PC-3 (cell line): ENCODE measurements at regions not wholly inside any gene's neighbourhood (a gene's known extent, or its start where the extent isn't known, plus 50 kb on each side); places are given as distances from the start of the nearest gene placed in this dataset.

ENCODE experiments used
- ATAC-seq: fragments of 200-7000 bp; cut with Tn5 transposase; 2 replicates; pipeline ENCODE4 v1.9.1; 2020; ENCODE audit warnings: mild to moderate bottlenecking, moderate library complexity
- BruUV-seq: library from RNA; stranded (reverse); fragments of 400-500 nt; replicated peaks from 2 replicates; lab custom pipeline; 2021; lab: Mats Ljungman, UMichigan
- CTCF ChIA-PET: fragments of 300-600 bp; sonication (Branson Sonifier 250); formaldehyde crosslinking; loops from one replicate; lab custom pipeline; 2022; ENCODE audit warnings: antibody characterized with exemption; lab: Charles Lee
- POLR2A ChIA-PET: fragments of 300-600 bp; sonication (Branson Sonifier 250); formaldehyde crosslinking; loops from one replicate; lab custom pipeline; 2022; ENCODE audit warnings: antibody characterized with exemption; ENCODE audit not compliant: unreplicated experiment; lab: Charles Lee
- DNase-seq: peaks from one replicate; pipeline ENCODE4 v3.0.0-alpha.2; 2015
- H2AFZ ChIP-seq: fragments of 300-600 bp; sonication (generic); 2 replicates; pipeline ENCODE4 v1.6.0; 2016; ENCODE audit warnings: antibody characterized with exemption, low read length
- H3F3A ChIP-seq: fragments of 300-600 bp; sonication (generic); one replicate; pipeline ENCODE4 v1.6.0; 2017; ENCODE audit warnings: antibody characterized with exemption, low read length, control low read depth, mild to moderate bottlenecking; ENCODE audit not compliant: unreplicated experiment
- H3K27ac ChIP-seq: fragments of 300-600 bp; sonication (generic); 2 replicates; pipeline ENCODE4 v1.5.1; 2016; ENCODE audit warnings: mild to moderate bottlenecking, low read length
- H3K27me3 ChIP-seq: fragments of 300-600 bp; sonication (generic); 2 replicates; pipeline ENCODE4 v1.6.1; 2016; ENCODE audit warnings: low read length, mixed read lengths
- H3K36me3 ChIP-seq: fragments of 300-600 bp; sonication (generic); 2 replicates; pipeline ENCODE4 v1.6.1; 2016; ENCODE audit warnings: low read depth, mixed run types, low read length, mixed read lengths
- H3K4me1 ChIP-seq: fragments of 300-600 bp; sonication (generic); 2 replicates; pipeline ENCODE4 v1.5.1; 2016; ENCODE audit warnings: low read length; ENCODE audit not compliant: insufficient read depth
- H3K4me2 ChIP-seq: fragments of 300-600 bp; sonication (generic); 2 replicates; pipeline ENCODE4 v1.6.0; 2016; ENCODE audit warnings: low read length
- H3K4me3 ChIP-seq: fragments of 300-600 bp; sonication (generic); 2 replicates; pipeline ENCODE4 v1.5.1; 2016; ENCODE audit warnings: mild to moderate bottlenecking, low read length, mixed read lengths
- H3K79me2 ChIP-seq: fragments of 300-600 bp; sonication (generic); 2 replicates; pipeline ENCODE4 v1.6.1; 2017; ENCODE audit warnings: low read length, mixed read lengths
- H3K9ac ChIP-seq: fragments of 300-600 bp; sonication (generic); 2 replicates; pipeline ENCODE4 v1.6.0; 2016; ENCODE audit warnings: mild to moderate bottlenecking, low read length
- H3K9me2 ChIP-seq: fragments of 300-600 bp; sonication (generic); replicated peaks from 2 replicates; pipeline ENCODE4 v1.6.1; 2016; ENCODE audit warnings: mixed run types, low read length, mixed read lengths
- H3K9me3 ChIP-seq: fragments of 300-600 bp; sonication (generic); 2 replicates; pipeline ENCODE4 v1.6.1; 2016; ENCODE audit warnings: low read length, mixed read lengths
- H4K20me1 ChIP-seq: fragments of 300-600 bp; sonication (generic); 2 replicates; pipeline ENCODE4 v1.6.1; 2016; ENCODE audit warnings: low read length, mixed read lengths
- EZH2 ChIP-seq: fragments of 300-600 bp; sonication (generic); IDR thresholded peaks from one replicate; pipeline ENCODE4 v1.6.1; 2017; ENCODE audit warnings: antibody characterized with exemption, mild to moderate bottlenecking, low read length; ENCODE audit not compliant: unreplicated experiment
- EZH2phosphoT487 ChIP-seq: fragments of 300-600 bp; sonication (generic); IDR thresholded peaks from 2 replicates; pipeline ENCODE4 v1.6.1; 2018; ENCODE audit warnings: mild to moderate bottlenecking, antibody characterized with exemption, low read length, borderline replicate concordance
- intact Hi-C: fragments of 100-400 bp; cut with micrococcal nuclease; formaldehyde crosslinking; loops from 2 replicates; pipeline ENCODE4 v1.9.0; 2023
- TF ChIP-seq, protein P1 (sequence below): fragments of 300-600 bp; sonication (generic); conservative IDR thresholded peaks from 2 replicates; pipeline ENCODE4 v1.5.1; 2017; ENCODE audit warnings: antibody characterized with exemption, low read depth, mild to moderate bottlenecking, low read length

DNA sequence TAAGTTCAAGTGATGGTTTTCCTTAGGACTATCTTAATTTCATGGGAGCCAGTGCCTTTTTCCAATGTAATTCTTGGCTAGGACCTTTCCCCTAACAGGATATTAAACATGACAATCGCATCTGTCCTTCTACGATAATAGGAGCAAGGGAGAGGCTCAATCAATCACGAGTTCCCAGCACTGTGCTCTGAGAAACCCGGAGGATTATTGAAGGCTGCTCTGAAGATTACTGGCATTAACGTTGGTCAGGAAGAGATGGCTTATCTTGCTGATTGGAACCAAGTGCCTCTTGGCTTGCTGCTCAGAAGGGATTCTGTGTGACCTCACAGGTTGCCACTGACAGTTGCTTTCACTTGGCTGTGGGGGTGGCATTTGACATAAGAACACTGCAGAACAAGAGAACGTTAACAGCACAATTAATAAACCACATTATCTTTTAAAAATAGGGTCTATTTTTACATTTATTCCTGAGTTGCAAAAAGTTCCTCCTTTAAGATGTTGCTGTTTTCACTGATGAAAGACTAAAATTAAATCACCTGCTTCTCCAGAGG, 252.1 kb upstream of the TAC1 start:
- Histone ChIP-seq H3K4me1 (no peaks in the 10 kb centered on the region), H3K9me2 (no peaks in the 10 kb centered on the region), H3K4me3 (no peak overlapping the region), H3K36me3 (no peaks in the 10 kb centered on the region), H3K79me2 (no peaks in the 10 kb centered on the region), H3K9me3 (no peaks in the 10 kb centered on the region), H3K27me3 (no peaks in the 10 kb centered on the region), H3K9ac (no peak overlapping the region), H3K27ac (no peak overlapping the region), H4K20me1 (no peaks in the 10 kb centered on the region), H3K4me2 (no peak overlapping the region), H2AFZ (no peak overlapping the region), H3F3A (no peaks in the 10 kb centered on the region)
- ChIA-PET CTCF (no interaction called here), POLR2A (no interaction called here)
- BruUV-seq = no TSS peak
- DNase-seq = no peak
- no peak for ATAC-seq
- intact Hi-C loops = no loop called here
- no peak for TF ChIP-seq EZH2
- TF ChIP-seq EZH2phosphoT487 = no peak
- TF ChIP-seq, protein P1, sequence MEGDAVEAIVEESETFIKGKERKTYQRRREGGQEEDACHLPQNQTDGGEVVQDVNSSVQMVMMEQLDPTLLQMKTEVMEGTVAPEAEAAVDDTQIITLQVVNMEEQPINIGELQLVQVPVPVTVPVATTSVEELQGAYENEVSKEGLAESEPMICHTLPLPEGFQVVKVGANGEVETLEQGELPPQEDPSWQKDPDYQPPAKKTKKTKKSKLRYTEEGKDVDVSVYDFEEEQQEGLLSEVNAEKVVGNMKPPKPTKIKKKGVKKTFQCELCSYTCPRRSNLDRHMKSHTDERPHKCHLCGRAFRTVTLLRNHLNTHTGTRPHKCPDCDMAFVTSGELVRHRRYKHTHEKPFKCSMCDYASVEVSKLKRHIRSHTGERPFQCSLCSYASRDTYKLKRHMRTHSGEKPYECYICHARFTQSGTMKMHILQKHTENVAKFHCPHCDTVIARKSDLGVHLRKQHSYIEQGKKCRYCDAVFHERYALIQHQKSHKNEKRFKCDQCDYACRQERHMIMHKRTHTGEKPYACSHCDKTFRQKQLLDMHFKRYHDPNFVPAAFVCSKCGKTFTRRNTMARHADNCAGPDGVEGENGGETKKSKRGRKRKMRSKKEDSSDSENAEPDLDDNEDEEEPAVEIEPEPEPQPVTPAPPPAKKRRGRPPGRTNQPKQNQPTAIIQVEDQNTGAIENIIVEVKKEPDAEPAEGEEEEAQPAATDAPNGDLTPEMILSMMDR = no peak

DNA sequence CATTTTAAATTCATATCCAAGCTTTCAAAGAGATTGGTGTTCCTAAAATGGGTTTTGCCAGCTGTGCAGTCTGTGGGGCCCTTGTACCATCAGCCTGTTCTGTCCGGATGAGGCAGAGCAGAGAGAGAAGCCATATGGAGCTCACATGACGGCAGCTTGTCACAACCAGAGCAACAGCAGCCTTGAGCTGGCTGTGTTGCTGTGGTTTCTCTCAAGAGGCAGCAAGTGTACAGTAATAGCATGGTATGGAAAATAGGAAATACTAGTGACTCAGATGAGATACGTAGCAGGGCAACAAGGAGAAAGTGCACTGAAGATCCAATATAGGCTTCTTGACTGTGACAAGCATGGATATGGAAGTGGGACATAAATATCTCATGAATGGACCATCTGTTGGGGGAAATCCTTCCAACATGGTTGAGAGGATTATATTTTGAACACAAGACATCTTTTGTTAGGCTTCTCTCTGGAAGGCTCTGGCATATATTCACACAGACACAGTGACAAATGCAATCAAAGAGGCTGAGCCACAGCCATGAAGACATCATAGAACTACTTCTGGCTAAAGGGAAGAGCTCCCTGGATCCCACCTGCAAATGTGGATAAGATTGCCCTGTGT, 251.0 kb upstream of the TAC1 start:
- Histone ChIP-seq H3K9ac (no peak overlapping the region), H3K27ac (no peak overlapping the region), H3K27me3 (no peaks in the 10 kb centered on the region), H3K9me2 (no peaks in the 10 kb centered on the region), H3K4me3 (no peak overlapping the region), H3K4me2 (no peak overlapping the region), H4K20me1 (no peaks in the 10 kb centered on the region), H3K36me3 (no peaks in the 10 kb centered on the region), H3K79me2 (no peaks in the 10 kb centered on the region), H3K4me1 (no peaks in the 10 kb centered on the region), H3K9me3 (no peaks in the 10 kb centered on the region), H3F3A (no peaks in the 10 kb centered on the region), H2AFZ (no peak overlapping the region)
- no TSS peak for BruUV-seq
- no peak for ATAC-seq
- DNase-seq = no peak
- no peak for TF ChIP-seq EZH2
- TF ChIP-seq, protein P1 = no peak
- TF ChIP-seq EZH2phosphoT487 = no peak
- ChIA-PET CTCF (no interaction called here), POLR2A (no interaction called here)
- intact Hi-C loops = no loop called here

DNA sequence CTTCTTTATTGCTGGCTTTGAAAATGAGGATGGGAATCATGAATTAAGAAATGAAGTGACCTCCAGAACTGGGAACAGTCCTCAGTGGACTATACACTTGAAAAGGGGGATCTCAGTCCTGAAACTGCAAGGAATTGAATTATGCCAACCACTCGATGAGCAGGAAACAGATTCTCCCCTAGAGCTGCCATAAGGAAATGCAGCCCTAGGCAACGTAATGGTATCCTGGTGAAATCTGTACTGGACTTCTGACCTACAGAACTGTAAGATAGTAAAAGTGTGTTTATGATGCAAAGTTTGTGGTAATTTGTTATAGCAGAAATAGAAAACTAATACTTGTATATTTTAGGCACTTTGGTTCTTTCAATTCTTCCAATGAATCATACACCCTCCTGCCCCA, 236.4 kb upstream of the TAC1 start:
- no peak for TF ChIP-seq EZH2
- TF ChIP-seq, protein P1 = no peak
- Histone ChIP-seq H4K20me1 (no peaks in the 10 kb centered on the region), H3K36me3 (no peaks in the 10 kb centered on the region), H3K79me2 (no peaks in the 10 kb centered on the region), H3K4me3 (no peak overlapping the region), H3K9me2 (no peaks in the 10 kb centered on the region), H3K9me3 (no peaks in the 10 kb centered on the region), H2AFZ (no peak overlapping the region), H3K27ac (no peak overlapping the region), H3K27me3 (no peaks in the 10 kb centered on the region), H3K9ac (no peak overlapping the region), H3F3A (no peaks in the 10 kb centered on the region), H3K4me1 (no peaks in the 10 kb centered on the region), H3K4me2 (no peak overlapping the region)
- intact Hi-C loops = no loop called here
- ATAC-seq (no peak), DNase-seq (no peak)
- POLR2A ChIA-PET = no interaction called here
- BruUV-seq = no TSS peak
- CTCF ChIA-PET = no interaction called here
